ENCODE measurements at regions not wholly inside any gene's neighbourhood (a gene's known extent, or its start where the extent isn't known, plus 50 kb on each side); places are given as distances from the start of the nearest gene placed in this dataset.

- TF ChIP-seq PITX1 (CRISPR knock-in tag; IDR thresholded peaks at IDR 0.05): peak; percentile 83
- TF ChIP-seq PHF21A (CRISPR knock-in tag; IDR thresholded peaks at IDR 0.05): peak; percentile 85
- peak; percentile 70 for TF ChIP-seq ERF (CRISPR knock-in tag; IDR thresholded peaks at IDR 0.05)
- TF ChIP-seq TBX2 (CRISPR knock-in tag; IDR thresholded peaks at IDR 0.05; ENCODE audit: borderline replicate concordance): peak; percentile 91
- TF ChIP-seq ZNF556 (CRISPR knock-in tag; IDR thresholded peaks at IDR 0.05; ENCODE audit: borderline replicate concordance): peak; percentile 70; the same call in 1 of the 2 replicates
- TF ChIP-seq ZNF570 (CRISPR knock-in tag; IDR thresholded peaks at IDR 0.05; ENCODE audit: borderline replicate concordance): no peak
- TF ChIP-seq U2AF1 (optimal IDR thresholded peaks at IDR 0.05; ENCODE audit: low read depth, low read length): no peak
- peak; percentile 63; the same call in 1 of the 2 replicates for TF ChIP-seq ISL2 (CRISPR knock-in tag; IDR thresholded peaks at IDR 0.05)
- TF ChIP-seq ZNF331 (CRISPR knock-in tag; IDR thresholded peaks at IDR 0.05): peak; percentile 82
- peak; percentile 30; the same call in 1 of the 2 replicates for TF ChIP-seq GMEB1 (CRISPR knock-in tag; IDR thresholded peaks at IDR 0.05; ENCODE audit: borderline replicate concordance)
- no peak for TF ChIP-seq ZNF704 (CRISPR knock-in tag; IDR thresholded peaks at IDR 0.05; ENCODE audit: borderline replicate concordance)
- TF ChIP-seq JUN (CRISPR knock-in tag; IDR thresholded peaks at IDR 0.05): peak; percentile 51; the same call in 1 of the 2 replicates
- 0 out of 2 replicates have a peak, but pooled peaks have one; percentile 17 for TF ChIP-seq ELF1 (CRISPR knock-in tag; IDR thresholded peaks at IDR 0.05)
- peak; percentile 80 for TF ChIP-seq ELF3 (CRISPR knock-in tag; IDR thresholded peaks at IDR 0.05)
- TF ChIP-seq SIX1 (CRISPR knock-in tag; IDR thresholded peaks at IDR 0.05; ENCODE audit: borderline replicate concordance): peak; percentile 50; the same call in 1 of the 2 replicates
- peak; percentile 67; the same call in 1 of the 2 replicates for TF ChIP-seq IRF2 (CRISPR knock-in tag; IDR thresholded peaks at IDR 0.05)
- no peak for TF ChIP-seq ELF4 (CRISPR knock-in tag; IDR thresholded peaks at IDR 0.05; ENCODE audit: borderline replicate concordance)
- peak; percentile 53; the same call in 1 of the 2 replicates for TF ChIP-seq FOSL1 (CRISPR knock-in tag; IDR thresholded peaks at IDR 0.05; ENCODE audit: borderline replicate concordance)
- no peak for TF ChIP-seq NONO (IDR thresholded peaks at IDR 0.05)
- TF ChIP-seq NONO (CRISPR knock-in tag; conservative IDR thresholded peaks at IDR 0.05): peak; percentile 66; the same call in 1 of the 2 replicates
- TF ChIP-seq ZFP36 (IDR thresholded peaks at IDR 0.05; ENCODE audit: borderline replicate concordance, low read depth, low read length, partially characterized antibody): no peak
- peak; percentile 68 for TF ChIP-seq ZNF605 (CRISPR knock-in tag; IDR thresholded peaks at IDR 0.05)
- no peak for TF ChIP-seq IRF1 (CRISPR knock-in tag; IDR thresholded peaks at IDR 0.05; ENCODE audit: low read depth)
- peak; percentile 81 to 85 for TF ChIP-seq NR2F1 (CRISPR knock-in tag; IDR thresholded peaks at IDR 0.05)
- peak; percentile 45; the same call in 1 of the 2 replicates for TF ChIP-seq HDAC1 (CRISPR knock-in tag; IDR thresholded peaks at IDR 0.05)
- 0 out of 2 replicates have a peak, but pooled peaks have one; percentile 66 for TF ChIP-seq SP140L (CRISPR knock-in tag; IDR thresholded peaks at IDR 0.05; ENCODE audit: borderline replicate concordance)
- no peak for TF ChIP-seq NR0B2 (CRISPR knock-in tag; IDR thresholded peaks at IDR 0.05)
These were observed 73.4 kb upstream of the GSE1 start (continued) for GRCh38 chr16:85539629-85540291.
